WERI-Rb-1 (cell line): ENCODE measurements at regions not wholly inside any gene's neighbourhood (a gene's known extent, or its start where the extent isn't known, plus 50 kb on each side); places are given as distances from the start of the nearest gene placed in this dataset.

Experiments used
- DNase-seq: peaks from one replicate; pipeline ENCODE4 v3.0.0-alpha.2; 2020
- H3K27ac ChIP-seq: fragments of 250-450 bp; sonication (Bioruptor Pico); 2 replicates; pipeline ENCODE4 v1.5.1; 2020; ENCODE audit warnings: mild to moderate bottlenecking, moderate library complexity
- H3K27me3 ChIP-seq: fragments of 250-450 bp; sonication (Bioruptor Pico); 2 replicates; pipeline ENCODE4 v1.5.1; 2021; ENCODE audit warnings: mild to moderate bottlenecking, low read depth, moderate library complexity; ENCODE audit not compliant: insufficient read depth, severe bottlenecking
- H3K36me3 ChIP-seq: fragments of 250-450 bp; sonication (Bioruptor Pico); 2 replicates; pipeline ENCODE4 v1.5.1; 2020; ENCODE audit warnings: mild to moderate bottlenecking, moderate library complexity
- H3K4me3 ChIP-seq: 2 replicates; pipeline ENCODE4 v1.5.1; 2011; ENCODE audit warnings: low read depth, mild to moderate bottlenecking, control low read depth, low read length
- H3K9me3 ChIP-seq: fragments of 250-450 bp; sonication (Bioruptor Pico); 2 replicates; pipeline ENCODE4 v1.5.1; 2021; ENCODE audit warnings: mild to moderate bottlenecking, moderate library complexity; ENCODE audit not compliant: severe bottlenecking
- TF ChIP-seq, protein P1 (sequence below): IDR thresholded peaks from 2 replicates; pipeline ENCODE4 v1.5.1; 2011; ENCODE audit warnings: low read depth, mild to moderate bottlenecking, control low read depth, inconsistent platforms, low read length

DNA sequence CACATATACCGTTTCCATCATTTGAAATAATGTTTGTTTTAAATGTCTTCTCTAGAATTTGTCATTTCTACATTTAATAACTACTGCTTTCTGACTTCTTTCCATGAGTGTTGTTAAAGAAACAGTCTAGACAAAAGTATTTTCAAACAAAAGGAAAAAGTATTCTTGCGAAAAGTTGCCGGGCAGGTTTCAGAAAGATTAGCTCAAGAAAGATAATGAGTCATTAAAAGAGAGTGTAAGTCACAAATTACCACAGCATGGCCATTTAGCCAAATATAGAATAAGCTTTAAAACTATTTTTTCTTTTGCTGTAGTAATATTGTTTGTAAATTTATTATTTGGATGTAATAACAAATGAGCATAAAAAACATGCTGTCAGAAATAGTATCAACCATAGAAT lies 493.0 kb downstream of the TLL1 start:
- TF ChIP-seq, protein P1, sequence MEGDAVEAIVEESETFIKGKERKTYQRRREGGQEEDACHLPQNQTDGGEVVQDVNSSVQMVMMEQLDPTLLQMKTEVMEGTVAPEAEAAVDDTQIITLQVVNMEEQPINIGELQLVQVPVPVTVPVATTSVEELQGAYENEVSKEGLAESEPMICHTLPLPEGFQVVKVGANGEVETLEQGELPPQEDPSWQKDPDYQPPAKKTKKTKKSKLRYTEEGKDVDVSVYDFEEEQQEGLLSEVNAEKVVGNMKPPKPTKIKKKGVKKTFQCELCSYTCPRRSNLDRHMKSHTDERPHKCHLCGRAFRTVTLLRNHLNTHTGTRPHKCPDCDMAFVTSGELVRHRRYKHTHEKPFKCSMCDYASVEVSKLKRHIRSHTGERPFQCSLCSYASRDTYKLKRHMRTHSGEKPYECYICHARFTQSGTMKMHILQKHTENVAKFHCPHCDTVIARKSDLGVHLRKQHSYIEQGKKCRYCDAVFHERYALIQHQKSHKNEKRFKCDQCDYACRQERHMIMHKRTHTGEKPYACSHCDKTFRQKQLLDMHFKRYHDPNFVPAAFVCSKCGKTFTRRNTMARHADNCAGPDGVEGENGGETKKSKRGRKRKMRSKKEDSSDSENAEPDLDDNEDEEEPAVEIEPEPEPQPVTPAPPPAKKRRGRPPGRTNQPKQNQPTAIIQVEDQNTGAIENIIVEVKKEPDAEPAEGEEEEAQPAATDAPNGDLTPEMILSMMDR: no peak
- H3K4me3 ChIP-seq: no peak overlapping the region
- DNase-seq: no peak
- no peak overlapping the region for H3K27ac ChIP-seq
- no peaks in the 10 kb centered on the region for H3K36me3 ChIP-seq
- peaks cover 3% of the 10 kb centered on the region for H3K9me3 ChIP-seq
- H3K27me3 ChIP-seq: no peaks in the 10 kb centered on the region

DNA sequence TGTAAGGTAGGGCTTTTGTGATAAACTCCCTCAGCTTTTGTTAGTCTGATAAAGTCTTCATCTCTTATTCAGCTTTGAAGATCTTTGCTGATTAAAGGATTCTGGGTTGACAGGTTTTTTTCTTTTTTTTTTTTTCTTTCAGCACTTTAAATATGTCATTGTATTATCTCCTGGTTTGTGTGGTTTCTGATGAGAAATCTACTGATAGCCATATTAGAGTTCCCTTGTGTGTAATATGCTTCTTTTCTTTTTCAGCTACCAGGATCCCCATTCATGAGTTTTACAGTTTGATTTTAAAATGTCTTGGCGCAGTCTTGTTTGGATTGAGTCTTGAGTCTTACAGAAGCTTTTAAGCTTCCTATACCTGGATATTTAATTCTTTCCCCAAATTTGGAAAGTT lies 504.5 kb downstream of the TLL1 start:
- no peak for DNase-seq
- no peaks in the 10 kb centered on the region for H3K27me3 ChIP-seq
- peaks cover 10% of the 10 kb centered on the region for H3K9me3 ChIP-seq
- H3K27ac ChIP-seq: no peak overlapping the region
- H3K4me3 ChIP-seq: no peak overlapping the region
- TF ChIP-seq, protein P1: no peak
- H3K36me3 ChIP-seq: no peaks in the 10 kb centered on the region

DNA sequence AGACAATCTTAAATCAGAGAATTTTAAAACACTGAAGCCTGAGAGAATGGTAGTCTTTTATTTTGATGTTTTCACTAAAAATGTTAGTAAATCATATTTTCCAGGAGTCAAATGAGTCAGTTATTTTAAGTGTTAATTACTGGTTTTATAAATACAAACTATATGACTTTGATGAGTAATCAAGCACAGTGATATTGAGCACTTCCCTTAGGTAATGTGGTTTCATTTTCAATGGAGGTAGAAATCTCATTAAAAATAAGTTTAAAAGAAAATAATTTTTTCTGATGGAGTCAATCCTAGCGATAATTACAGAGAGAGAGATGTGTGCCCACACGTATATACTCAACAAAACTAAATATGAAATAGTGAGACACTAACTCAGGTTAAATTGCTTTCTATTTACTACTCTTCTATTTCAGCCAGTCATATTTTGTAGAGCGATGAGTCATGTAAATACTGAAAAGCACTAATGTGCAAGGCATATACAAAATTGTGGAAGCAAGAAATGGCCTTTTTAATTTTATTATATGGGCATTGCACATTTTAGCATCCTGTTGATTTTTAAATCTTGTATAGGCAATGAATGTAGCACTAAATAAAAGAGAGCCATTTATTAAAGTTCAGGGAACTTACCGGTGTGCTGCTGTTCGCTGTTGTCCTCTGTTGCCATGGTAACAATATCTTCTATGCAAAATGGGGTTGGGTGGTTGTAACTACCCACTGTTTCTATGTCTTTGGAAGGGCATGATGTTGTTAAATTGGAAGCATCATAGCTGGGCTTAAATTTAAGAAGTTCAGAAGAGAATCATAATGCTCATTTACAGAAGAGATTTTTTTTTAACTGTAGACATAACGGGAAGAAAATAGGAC lies 513.7 kb downstream of the TLL1 start:
- TF ChIP-seq, protein P1: no peak
- Histone ChIP-seq H3K27ac (no peak overlapping the region), H3K36me3 (no peaks in the 10 kb centered on the region), H3K9me3 (no peaks in the 10 kb centered on the region), H3K27me3 (no peaks in the 10 kb centered on the region), H3K4me3 (no peak overlapping the region)
- no peak for DNase-seq

DNA sequence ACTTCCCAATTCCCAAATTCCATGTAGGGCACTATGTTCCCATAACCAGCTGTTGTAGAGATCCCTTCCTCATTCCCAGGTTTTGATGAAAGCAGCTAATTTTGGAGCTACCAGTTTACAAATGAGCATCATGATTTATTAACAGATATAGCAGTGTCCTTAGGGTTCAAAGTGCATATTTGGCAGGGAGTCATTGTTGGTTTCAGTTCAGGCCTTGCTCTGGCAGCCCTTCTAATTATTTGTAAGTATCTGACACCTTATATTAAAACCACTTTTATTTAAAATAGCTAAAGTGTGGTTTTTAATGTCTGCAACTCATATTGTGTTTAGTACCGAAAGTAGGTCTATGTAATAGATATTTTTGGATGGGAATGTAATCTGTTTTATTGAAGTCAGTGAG lies 518.5 kb downstream of the TLL1 start:
- Histone ChIP-seq H3K27ac (no peak overlapping the region), H3K9me3 (no peaks in the 10 kb centered on the region), H3K27me3 (no peaks in the 10 kb centered on the region), H3K4me3 (no peak overlapping the region), H3K36me3 (no peaks in the 10 kb centered on the region)
- TF ChIP-seq, protein P1: no peak
- no peak for DNase-seq

DNA sequence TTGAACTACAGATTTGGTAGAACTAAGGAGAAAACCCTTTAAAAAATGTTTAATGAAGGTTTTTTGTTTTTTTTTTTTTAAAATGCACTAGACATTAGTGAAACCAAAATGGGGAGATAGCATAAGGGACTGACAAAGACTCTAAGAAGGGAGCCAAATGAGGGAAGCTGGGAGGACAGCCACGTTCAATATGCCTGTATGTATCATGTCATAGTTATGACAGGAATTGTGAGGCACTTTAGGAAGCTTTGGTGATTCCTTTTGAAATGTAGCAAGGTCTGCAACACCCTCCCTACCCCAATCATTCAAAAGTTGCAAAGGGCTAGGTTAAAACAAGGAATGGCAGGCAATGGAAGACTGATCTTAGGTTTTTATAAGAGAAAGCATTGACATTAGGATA lies 526.0 kb downstream of the TLL1 start:
- H3K4me3 ChIP-seq: no peak overlapping the region
- TF ChIP-seq, protein P1: no peak
- H3K9me3 ChIP-seq: no peaks in the 10 kb centered on the region
- no peaks in the 10 kb centered on the region for H3K36me3 ChIP-seq
- H3K27ac ChIP-seq: no peak overlapping the region
- no peaks in the 10 kb centered on the region for H3K27me3 ChIP-seq
- DNase-seq: no peak
